ENCODE measurements at regions not wholly inside any gene's neighbourhood (a gene's known extent, or its start where the extent isn't known, plus 50 kb on each side); places are given as distances from the start of the nearest gene placed in this dataset.

DNA sequence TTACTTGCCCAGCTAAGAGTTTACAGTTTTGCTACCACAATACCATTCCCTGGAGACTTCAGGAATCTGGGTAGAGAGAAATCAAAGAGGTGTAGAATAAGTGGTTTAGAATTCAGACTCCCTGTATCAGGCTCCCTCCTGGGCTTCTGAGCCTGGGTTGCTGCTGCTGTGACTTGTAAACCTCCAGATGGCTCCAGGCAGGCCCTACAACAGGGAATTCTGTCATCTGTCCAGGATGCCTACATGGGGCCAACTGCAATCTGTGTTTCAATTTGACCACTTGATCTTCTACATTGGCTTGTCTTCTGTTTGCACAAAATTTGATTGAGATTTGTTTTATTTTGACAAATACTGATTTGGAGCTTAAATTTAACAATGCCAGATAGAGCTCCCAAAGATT lies 183.9 kb downstream of the RAD51AP2 start:
- Mint-ChIP-seq H3K4me3 (no peak overlapping the region), H3K9me3 (peaks cover 0 to 1% of the 10 kb centered on the region in 2 donors), H3K4me1 (no peaks in the 10 kb centered on the region), H3K27me3 (peaks cover 0 to 5% of the 10 kb centered on the region in 2 donors), H3K36me3 (no peaks in the 10 kb centered on the region), H3K27ac (no peak overlapping the region)
- ATAC-seq (replicated peaks), result no peak
- no peak for DNase-seq

DNA sequence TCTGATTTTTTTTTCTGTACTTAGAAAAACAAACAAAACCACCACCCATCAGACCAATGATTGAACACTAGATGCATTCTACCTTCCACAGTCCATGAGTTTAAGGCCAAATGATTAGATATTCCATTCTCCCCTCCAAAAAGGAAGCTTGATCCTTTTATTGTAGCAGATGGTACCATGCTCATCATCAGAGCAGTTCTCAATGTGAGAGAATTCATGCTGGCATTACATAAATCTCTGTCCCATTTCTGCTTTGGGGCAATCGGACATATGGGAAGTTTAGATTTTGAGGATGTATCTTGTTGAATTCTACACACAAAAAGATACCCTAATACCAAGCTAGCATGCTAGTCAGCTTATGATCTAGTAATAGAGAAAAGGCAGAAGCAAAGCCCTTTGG lies 186.6 kb downstream of the RAD51AP2 start:
- Mint-ChIP-seq H3K9me3 (no peaks in the 10 kb centered on the region), H3K4me3 (no peak overlapping the region), H3K4me1 (no peaks in the 10 kb centered on the region), H3K36me3 (no peaks in the 10 kb centered on the region), H3K27me3 (peaks cover 0 to 5% of the 10 kb centered on the region in 2 donors), H3K27ac (no peak overlapping the region)
- no peak for DNase-seq
- ATAC-seq (replicated peaks), result no peak

DNA sequence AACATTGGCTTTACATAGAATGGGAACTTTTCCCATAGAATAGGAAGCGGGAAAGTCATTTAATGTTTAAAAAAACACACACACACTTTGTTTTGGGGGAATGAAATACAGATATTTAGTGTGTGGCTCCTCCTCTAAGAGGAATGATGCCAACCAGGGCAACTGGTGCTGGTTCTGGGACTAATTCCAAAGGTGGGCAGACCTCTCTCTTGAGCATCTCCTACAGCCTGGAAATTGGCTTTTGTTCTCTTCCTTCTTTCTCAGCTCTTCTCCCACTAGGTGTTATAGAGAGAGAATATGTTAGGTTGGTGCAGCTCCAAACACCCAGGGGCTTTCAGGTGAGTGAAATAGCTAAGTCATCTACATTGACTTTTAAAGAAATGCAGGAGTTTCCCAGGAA lies 190.1 kb downstream of the RAD51AP2 start:
- H3K4me1 Mint-ChIP-seq, result no peaks in the 10 kb centered on the region
- no peaks in the 10 kb centered on the region for H3K9me3 Mint-ChIP-seq
- H3K36me3 Mint-ChIP-seq, result no peaks in the 10 kb centered on the region
- no peak overlapping the region for H3K27ac Mint-ChIP-seq
- no peak for DNase-seq
- ATAC-seq (replicated peaks), result no peak
- H3K4me3 Mint-ChIP-seq, result no peak overlapping the region
- peaks cover 5 to 6% of the 10 kb centered on the region in 2 donors for H3K27me3 Mint-ChIP-seq

DNA sequence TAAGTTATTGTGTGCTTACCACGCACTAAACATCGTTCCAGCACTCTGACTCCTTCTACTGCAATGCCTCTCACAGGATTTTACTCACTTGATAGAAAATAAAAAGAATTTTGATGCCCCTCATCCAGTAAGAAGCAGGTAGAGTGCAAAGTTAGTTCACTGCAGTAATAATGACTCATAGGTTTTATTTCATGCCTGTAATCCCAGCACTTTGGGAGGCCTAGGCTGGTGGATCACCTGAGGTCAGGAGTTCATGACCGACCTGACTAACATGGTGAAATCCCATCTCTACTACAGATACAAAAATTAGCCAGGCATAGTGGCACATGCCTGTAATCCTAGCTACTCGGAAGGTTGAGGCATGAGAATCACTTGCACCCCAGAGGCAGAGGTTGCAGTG lies 190.6 kb downstream of the RAD51AP2 start:
- H3K4me3 Mint-ChIP-seq, result no peak overlapping the region
- DNase-seq, result no peak
- H3K27ac Mint-ChIP-seq, result no peak overlapping the region
- no peaks in the 10 kb centered on the region for H3K9me3 Mint-ChIP-seq
- H3K4me1 Mint-ChIP-seq, result no peaks in the 10 kb centered on the region
- H3K27me3 Mint-ChIP-seq, result peaks cover 5 to 6% of the 10 kb centered on the region in 2 donors
- no peak for ATAC-seq (replicated peaks)
- no peaks in the 10 kb centered on the region for H3K36me3 Mint-ChIP-seq

DNA sequence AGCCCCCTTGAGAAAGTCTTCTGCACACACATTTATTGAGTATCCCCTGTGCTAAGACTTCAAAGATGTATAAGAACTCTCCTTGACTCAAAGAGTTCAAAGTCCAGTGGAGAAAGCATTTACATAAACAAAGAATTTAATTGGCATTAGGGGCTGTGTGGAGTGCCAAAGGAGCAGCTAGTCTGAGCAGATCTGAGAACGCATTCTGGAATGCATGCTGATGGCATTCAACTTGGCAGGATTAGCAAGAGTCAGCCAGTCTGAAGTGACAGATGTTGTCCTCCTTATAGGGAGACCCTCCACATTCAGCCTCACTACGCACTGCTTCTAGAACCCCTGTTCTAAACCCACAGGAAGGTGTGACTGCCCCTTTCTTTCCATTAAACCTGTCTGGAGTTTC lies 191.5 kb downstream of the RAD51AP2 start:
- Mint-ChIP-seq H3K27ac (no peak overlapping the region), H3K27me3 (peaks cover 5 to 6% of the 10 kb centered on the region in 2 donors), H3K36me3 (no peaks in the 10 kb centered on the region), H3K9me3 (peaks cover 0 to 3% of the 10 kb centered on the region in 2 donors), H3K4me3 (no peak overlapping the region), H3K4me1 (no peaks in the 10 kb centered on the region)
- no peak for DNase-seq
- no peak for ATAC-seq (replicated peaks)

DNA sequence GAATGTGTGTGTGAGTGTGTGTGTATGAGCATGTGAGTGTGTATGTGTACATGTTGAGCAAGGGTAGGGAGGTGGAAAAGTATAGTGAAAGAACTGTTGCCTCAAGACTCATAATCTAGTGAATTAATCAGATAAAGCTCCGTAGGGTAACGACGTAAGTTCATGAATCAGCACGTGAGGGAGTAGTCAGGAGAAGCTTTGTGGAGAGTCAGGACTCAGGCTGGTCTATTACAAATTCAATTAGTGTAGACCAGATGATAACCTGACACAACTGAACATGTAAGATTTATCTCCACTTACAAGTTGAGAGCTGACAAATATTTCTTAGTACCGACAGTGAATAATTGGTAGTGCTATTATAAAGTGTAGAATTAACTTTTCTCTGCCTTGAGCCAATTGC lies 194.5 kb downstream of the RAD51AP2 start:
- ATAC-seq (replicated peaks) (no peak), DNase-seq (no peak)
- Mint-ChIP-seq H3K36me3 (no peaks in the 10 kb centered on the region), H3K4me3 (no peak overlapping the region), H3K9me3 (peaks cover 0 to 3% of the 10 kb centered on the region in 2 donors), H3K4me1 (no peaks in the 10 kb centered on the region), H3K27me3 (peaks cover 5 to 6% of the 10 kb centered on the region in 2 donors), H3K27ac (no peak overlapping the region)

DNA sequence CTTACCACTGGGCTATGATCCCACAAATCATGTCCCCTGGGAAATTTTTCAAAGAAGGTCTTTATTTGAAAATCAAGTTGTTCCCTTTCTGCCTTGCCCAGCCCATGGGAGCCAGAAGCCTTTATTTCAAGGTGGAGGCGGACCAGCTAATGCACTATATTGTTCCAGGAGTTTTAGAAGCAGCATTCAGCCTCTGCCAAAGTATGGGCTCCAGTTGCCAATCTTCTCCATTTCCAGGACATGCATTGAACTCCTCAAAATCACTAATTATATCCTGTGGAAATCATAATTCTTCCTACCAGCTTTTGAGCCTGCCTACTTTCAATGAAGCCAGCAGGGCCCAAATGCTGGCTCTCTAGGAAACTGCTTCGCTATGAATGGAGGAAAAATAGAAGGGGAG lies 195.8 kb downstream of the RAD51AP2 start:
- Mint-ChIP-seq H3K4me3 (no peak overlapping the region), H3K36me3 (no peaks in the 10 kb centered on the region), H3K27ac (no peak overlapping the region), H3K4me1 (no peaks in the 10 kb centered on the region), H3K9me3 (peaks cover 0 to 3% of the 10 kb centered on the region in 2 donors), H3K27me3 (peaks cover 5 to 8% of the 10 kb centered on the region in 2 donors)
- ATAC-seq (replicated peaks) (no peak), DNase-seq (no peak)

DNA sequence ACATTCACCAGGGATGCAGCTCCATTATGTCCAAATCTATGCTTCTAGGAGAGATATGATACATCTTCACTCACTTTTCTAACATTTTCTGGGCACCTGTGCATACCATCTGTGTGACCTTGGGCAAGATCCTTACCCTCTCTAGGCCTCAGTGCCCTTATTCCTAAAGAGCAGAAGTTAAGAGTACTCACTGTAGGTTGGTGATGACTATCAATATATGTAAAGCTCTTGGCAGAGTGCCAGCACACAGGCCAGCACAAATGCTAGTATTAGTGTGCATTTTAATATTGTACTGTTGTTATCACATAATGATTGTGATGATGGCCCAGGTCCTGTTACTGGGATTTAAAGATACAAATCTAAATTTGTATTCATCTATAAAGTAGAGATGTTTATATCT lies 199.2 kb downstream of the RAD51AP2 start:
- H3K4me3 Mint-ChIP-seq, result no peak overlapping the region
- DNase-seq, result no peak
- peaks cover 0 to 3% of the 10 kb centered on the region in 2 donors for H3K9me3 Mint-ChIP-seq
- H3K27me3 Mint-ChIP-seq, result peaks cover 0 to 12% of the 10 kb centered on the region in 2 donors
- no peak for ATAC-seq (replicated peaks)
- no peak overlapping the region for H3K27ac Mint-ChIP-seq
- no peaks in the 10 kb centered on the region for H3K4me1 Mint-ChIP-seq
- no peaks in the 10 kb centered on the region for H3K36me3 Mint-ChIP-seq

DNA sequence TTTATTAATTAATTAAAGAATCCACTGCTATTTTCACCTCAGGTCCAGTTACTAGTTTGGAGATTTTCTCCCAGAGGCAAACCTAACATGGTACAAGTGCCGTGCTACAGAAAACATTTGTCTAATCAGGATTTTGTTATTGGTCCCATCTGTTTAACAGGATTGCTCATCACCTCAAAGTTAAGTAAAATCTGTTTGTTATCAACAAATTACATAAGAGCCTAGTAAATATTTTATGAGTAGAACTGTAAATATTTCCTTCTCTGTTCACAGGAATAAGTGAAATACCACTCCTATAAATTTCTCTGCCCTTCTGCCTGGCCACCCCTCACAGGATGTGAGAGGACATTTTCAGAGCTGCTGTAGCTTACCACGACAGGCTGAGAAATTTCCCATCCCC lies 200.2 kb downstream of the RAD51AP2 start:
- H3K9me3 Mint-ChIP-seq, result peaks cover 0 to 3% of the 10 kb centered on the region in 2 donors
- no peak for ATAC-seq (replicated peaks)
- no peaks in the 10 kb centered on the region for H3K36me3 Mint-ChIP-seq
- H3K27me3 Mint-ChIP-seq, result peaks cover 0 to 12% of the 10 kb centered on the region in 2 donors
- no peak overlapping the region for H3K27ac Mint-ChIP-seq
- no peaks in the 10 kb centered on the region for H3K4me1 Mint-ChIP-seq
- no peak for DNase-seq
- no peak overlapping the region for H3K4me3 Mint-ChIP-seq

DNA sequence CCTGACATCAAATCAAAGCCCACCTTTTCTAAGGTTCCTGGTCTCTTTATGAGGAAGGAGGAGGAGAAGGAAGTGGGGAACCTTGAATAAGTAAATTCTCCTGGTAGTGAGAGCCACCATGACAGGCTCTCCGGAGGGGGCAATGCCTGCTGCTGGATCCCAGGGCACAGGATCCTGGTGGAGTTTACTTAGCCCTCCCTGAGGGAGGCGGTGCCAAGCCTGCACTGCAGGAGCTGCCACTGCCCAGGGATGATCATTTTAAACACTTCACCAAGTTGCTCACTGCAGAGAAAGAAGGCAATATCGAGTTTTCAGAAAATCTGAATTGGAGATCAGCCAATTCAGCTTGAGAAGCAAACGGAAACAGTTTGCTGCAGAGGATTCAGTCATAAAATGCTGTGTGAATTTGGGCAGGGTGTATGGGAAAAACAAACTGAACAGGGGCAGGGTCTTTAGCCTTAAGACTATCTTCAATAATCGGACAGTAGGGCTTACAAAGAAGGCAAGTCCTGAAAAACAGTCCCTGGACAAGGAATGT lies 200.7 kb downstream of the RAD51AP2 start:
- Mint-ChIP-seq H3K4me1 (no peaks in the 10 kb centered on the region), H3K36me3 (no peaks in the 10 kb centered on the region), H3K9me3 (peaks cover 0 to 3% of the 10 kb centered on the region in 2 donors), H3K4me3 (no peak overlapping the region), H3K27me3 (peaks cover 0 to 12% of the 10 kb centered on the region in 2 donors), H3K27ac (no peak overlapping the region)
- DNase-seq, result no peak
- ATAC-seq (replicated peaks), result no peak

DNA sequence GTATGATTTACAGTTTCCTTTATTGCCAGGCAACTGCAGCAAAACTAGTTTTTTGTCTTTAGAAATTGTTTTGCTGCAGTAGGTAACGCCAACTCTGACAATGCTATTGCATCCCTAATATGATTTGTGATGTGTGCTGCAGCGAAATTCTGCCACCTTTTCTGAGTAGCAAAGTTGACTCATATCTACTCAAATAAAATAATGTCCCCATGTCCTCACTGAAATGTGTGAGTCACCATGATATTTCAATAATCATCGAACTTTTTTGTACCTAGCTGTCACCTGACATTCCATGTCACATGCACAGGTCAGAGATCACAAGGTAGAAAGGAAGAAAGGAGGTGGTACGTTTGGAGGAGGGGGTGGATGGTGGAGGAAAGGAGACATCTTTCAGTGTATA lies 205.0 kb downstream of the RAD51AP2 start:
- H3K27ac Mint-ChIP-seq, result no peak overlapping the region
- H3K4me1 Mint-ChIP-seq, result no peaks in the 10 kb centered on the region
- H3K36me3 Mint-ChIP-seq, result no peaks in the 10 kb centered on the region
- no peaks in the 10 kb centered on the region for H3K9me3 Mint-ChIP-seq
- ATAC-seq (replicated peaks) (no peak), DNase-seq (no peak)
- H3K27me3 Mint-ChIP-seq, result peaks cover 0 to 18% of the 10 kb centered on the region in 2 donors
- no peak overlapping the region for H3K4me3 Mint-ChIP-seq

DNA sequence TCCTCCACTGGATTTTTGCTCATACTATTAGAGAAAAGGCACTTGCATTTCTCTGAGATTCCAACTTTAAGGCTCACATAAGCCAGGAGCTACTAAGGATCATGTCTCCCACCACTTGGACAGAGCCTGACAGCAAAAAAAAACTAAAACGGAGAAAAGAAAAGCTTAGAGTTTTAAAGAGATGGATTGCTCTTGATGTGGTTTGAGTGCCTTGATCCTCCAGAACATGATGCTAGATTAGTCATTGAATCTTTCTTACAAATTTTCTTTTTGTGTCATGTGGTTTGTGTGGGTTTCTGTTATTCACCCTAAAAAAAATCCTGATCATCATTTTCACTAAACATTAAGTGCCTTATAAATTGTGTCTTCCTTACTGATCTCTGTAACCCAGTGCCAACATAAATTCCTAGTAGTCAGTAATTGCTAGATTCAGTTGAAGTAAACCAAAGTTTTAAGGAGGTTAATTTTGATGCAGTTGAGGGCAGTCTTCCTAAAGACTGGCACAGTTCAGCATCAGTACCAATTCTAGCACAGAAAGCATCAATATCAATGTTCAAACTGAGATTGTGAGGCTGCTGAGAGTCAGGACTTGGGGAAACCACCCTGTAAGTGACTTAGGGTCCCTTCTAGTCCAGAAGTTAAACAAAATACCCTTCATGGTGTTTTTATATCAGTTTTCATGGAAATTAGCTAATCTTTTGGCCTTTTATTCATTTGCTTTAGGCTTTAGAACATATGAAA lies 206.3 kb downstream of the RAD51AP2 start:
- Mint-ChIP-seq H3K27me3 (peaks cover 0 to 13% of the 10 kb centered on the region in 2 donors), H3K27ac (no peak overlapping the region), H3K4me1 (no peaks in the 10 kb centered on the region), H3K9me3 (no peaks in the 10 kb centered on the region), H3K36me3 (no peaks in the 10 kb centered on the region), H3K4me3 (no peak overlapping the region)
- no peak for DNase-seq
- no peak for ATAC-seq (replicated peaks)

DNA sequence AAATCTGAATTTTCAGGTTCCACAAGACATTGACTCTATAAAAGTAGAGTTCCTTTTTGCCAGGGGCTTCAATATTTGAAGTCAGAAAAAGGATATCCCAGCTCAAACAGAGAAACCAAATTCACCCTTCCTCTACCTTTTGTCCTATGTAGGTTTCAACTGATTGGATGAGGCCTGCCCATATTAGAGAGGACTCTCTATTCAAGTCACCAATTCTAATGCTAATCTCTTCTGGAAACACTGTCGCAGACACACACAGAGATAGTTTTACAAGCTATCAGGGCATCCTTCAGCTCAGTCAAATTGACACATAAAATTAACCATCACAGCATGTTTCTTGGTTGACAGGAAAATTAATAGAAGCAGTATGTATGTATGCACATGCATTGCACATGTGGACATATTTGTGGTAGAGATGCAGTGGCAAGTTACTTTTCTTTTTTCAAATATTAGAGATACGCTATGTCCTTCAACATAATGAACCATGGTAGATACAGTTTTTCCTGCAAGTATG lies 207.1 kb downstream of the RAD51AP2 start:
- no peak for DNase-seq
- no peaks in the 10 kb centered on the region for H3K4me1 Mint-ChIP-seq
- no peaks in the 10 kb centered on the region for H3K9me3 Mint-ChIP-seq
- no peak for ATAC-seq (replicated peaks)
- H3K27ac Mint-ChIP-seq, result no peak overlapping the region
- no peaks in the 10 kb centered on the region for H3K36me3 Mint-ChIP-seq
- no peak overlapping the region for H3K4me3 Mint-ChIP-seq
- peaks cover 0 to 13% of the 10 kb centered on the region in 2 donors for H3K27me3 Mint-ChIP-seq

DNA sequence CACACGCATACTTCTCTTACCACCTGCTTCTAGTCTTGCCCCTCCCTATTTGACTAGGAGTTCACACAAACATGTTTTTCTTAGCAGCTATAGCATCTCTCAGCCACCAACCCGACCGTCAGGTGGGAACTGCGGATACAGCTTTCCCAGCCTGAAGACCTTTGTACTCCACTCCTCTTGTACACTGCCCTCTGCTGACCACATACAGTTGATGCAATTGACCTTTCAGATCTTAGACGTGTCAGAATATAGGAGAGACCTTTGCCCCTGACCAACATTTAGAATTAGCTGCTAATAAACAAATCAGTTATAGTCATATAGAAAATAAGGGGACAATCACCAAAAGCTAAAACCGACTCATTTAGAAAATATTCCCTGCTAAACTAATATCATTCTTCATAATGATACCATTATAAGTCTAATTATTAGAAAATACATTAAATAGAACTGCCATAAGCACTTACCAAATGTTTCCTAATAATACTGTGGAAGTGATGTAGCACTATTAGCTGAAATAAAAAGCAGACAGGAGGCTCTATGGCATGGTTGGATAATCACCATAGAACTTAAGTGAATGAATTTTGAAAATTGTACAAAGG lies 208.4 kb downstream of the RAD51AP2 start:
- H3K36me3 Mint-ChIP-seq, result no peaks in the 10 kb centered on the region
- H3K4me3 Mint-ChIP-seq, result no peak overlapping the region
- DNase-seq (peak; percentile 20), ATAC-seq (replicated peaks) (peak; percentile 81)
- no peaks in the 10 kb centered on the region for H3K4me1 Mint-ChIP-seq
- no peaks in the 10 kb centered on the region for H3K9me3 Mint-ChIP-seq
- peaks cover 0 to 5% of the 10 kb centered on the region in 2 donors for H3K27me3 Mint-ChIP-seq
- H3K27ac Mint-ChIP-seq, result no peak overlapping the region

DNA sequence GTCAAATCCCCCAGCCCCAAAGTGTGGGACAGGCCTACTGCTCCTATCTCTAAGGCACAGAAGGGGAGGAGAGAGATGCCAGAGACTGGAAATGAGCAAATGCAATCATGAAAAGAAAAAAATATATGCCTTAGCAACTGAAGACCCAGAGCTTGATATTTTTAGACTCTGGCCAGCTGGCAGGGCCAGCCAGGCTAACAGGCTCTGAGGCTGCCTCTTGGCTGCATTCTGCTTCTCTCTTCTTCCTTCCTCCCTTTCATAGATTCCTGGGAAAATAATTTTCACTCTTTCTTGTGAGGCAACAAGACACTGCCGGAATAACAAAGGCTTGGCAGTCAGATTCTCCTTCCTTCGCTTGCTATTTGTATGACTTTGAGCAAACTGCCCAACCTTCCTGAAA lies 209.1 kb downstream of the RAD51AP2 start:
- H3K4me1 Mint-ChIP-seq, result no peaks in the 10 kb centered on the region
- ATAC-seq (replicated peaks), result no peak
- no peak for DNase-seq
- no peaks in the 10 kb centered on the region for H3K36me3 Mint-ChIP-seq
- H3K27ac Mint-ChIP-seq, result no peak overlapping the region
- H3K9me3 Mint-ChIP-seq, result no peaks in the 10 kb centered on the region
- H3K4me3 Mint-ChIP-seq, result no peak overlapping the region
- peaks cover 0 to 5% of the 10 kb centered on the region in 2 donors for H3K27me3 Mint-ChIP-seq
